Thyroid gland (tissue), 4 donors: ENCODE measurements at regions not wholly inside any gene's neighbourhood (a gene's known extent, or its start where the extent isn't known, plus 50 kb on each side); places are given as distances from the start of the nearest gene placed in this dataset.

Experiments used
- DNase-seq, 2 donors: peaks; one replicate each; pipeline ENCODE4 v3.0.0-alpha.2; 2019
- H3K27ac ChIP-seq, 3 donors: fragments of 200-600 bp; sonication (generic); 1 replicate in 2 of 3; 2 replicates in 1 of 3; pipeline ENCODE4 v1.5.1; 2016 to 2019; ENCODE audit warnings: mild to moderate bottlenecking in 1 of 3, moderate library complexity in 1 of 3
- H3K27me3 ChIP-seq: fragments of 200-600 bp; sonication (generic); one replicate; pipeline ENCODE4 v1.5.1; 2019
- H3K36me3 ChIP-seq, 2 donors: fragments of 200-600 bp; sonication (generic); one replicate each; pipeline ENCODE4 v1.5.1; 2016 to 2019
- H3K4me1 ChIP-seq, 2 donors: fragments of 200-600 bp; sonication (generic); one replicate each; pipeline ENCODE4 v1.5.1; 2017 to 2019
- H3K4me3 ChIP-seq, 3 donors: fragments of 200-600 bp; sonication (generic); replicated peaks in 1 of 3; 1 replicate in 2 of 3; 2 replicates in 1 of 3; pipeline ENCODE4 v1.5.1; 2016; ENCODE audit warnings: mild to moderate bottlenecking in 1 of 3
- H3K9me3 ChIP-seq: fragments of 200-600 bp; sonication (generic); one replicate; pipeline ENCODE4 v1.5.1; 2017
- CTCF ChIP-seq, 6 experiments: fragments of 200-600 bp in 3 of 6; fragments of 450-650 bp in 3 of 6; sonication (generic) in 3 of 6; IDR thresholded peaks; one replicate each; pipeline ENCODE4 v1.5.1; 2016 to 2019; ENCODE audit warnings: antibody characterized with exemption in 6 of 6, mild to moderate bottlenecking in 2 of 6, inconsistent platforms in 1 of 6, moderate library complexity in 1 of 6
- POLR2A ChIP-seq, 2 donors: fragments of 450-650 bp; IDR thresholded peaks; one replicate each; pipeline ENCODE4 v1.6.1; 2017; ENCODE audit warnings: antibody characterized with exemption in 2 of 2, mild to moderate bottlenecking in 2 of 2, moderate library complexity in 1 of 2
- WGBS, 2 donors: methylation state at CpG; one replicate each; pipeline ENCODE4 v1.1.5; 2017; 5-methylcytosine and 5-hydroxymethylcytosine counted together
- intact Hi-C: fragments of 100-400 bp; cut with DNase I; formaldehyde crosslinking; loops from one replicate; pipeline ENCODE4 v1.15.1; 2023

DNA sequence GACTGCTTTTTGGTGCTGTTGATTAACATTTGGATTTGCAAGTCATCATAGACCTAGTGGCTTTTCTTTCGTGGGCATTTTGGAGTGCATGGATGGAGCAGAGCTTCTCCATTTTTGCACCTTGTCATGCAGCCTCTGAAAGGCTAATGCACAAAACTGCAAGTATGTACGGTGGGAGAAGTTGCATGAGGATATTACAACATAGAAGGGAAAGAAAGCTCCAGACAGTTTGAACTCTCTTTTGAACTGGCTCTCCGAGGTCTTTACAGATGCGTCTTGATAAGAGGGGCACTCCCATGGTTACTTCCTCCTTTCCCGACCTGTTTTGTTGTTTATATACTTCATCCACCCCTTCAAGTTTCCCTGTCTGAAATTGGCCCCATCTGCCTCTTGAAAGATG, 147.1 kb upstream of the GBE1 start:
- H3K27me3 ChIP-seq: no peaks in the 10 kb centered on the region
- 75% methylated on average over 5 of the region's 5 CpGs for WGBS, 2 donors
- H3K9me3 ChIP-seq: no peaks in the 10 kb centered on the region
- no peak for DNase-seq
- H3K36me3 ChIP-seq: no peaks in the 10 kb centered on the region
- TF ChIP-seq CTCF (IDR thresholded peaks at IDR 0.05): no peak
- TF ChIP-seq POLR2A (IDR thresholded peaks at IDR 0.05): no peak
- H3K4me3 ChIP-seq: no peak overlapping the region
- no peaks in the 10 kb centered on the region for H3K4me1 ChIP-seq
- intact Hi-C loops: no loop called here
- no peak overlapping the region for H3K27ac ChIP-seq

DNA sequence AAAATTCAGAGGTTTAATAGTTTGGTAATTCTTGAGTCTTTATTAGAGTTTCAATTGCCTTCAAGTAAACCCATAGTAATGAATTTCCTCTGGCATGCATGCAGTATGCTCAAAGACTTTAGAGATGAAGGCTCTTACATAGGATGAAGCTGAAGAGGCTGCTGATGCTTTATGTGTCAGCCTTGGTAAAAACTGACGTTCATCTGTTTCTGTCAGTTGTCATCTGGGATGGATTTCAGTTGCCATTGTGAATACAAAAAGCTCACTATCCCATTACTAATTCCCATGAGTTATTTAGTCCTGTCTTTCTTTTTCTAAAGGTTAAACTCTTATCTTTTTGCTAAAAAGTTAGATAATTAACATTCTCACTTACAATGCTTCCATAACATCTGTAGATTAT, 136.9 kb upstream of the GBE1 start:
- no peak for DNase-seq
- WGBS, 2 donors: 74 to 84% methylated on average over 1 of the region's 1 CpG

GRCh38 chr3:81894598-81894997, 133.2 kb upstream of the GBE1 start:
- intact Hi-C loops: no loop called here
- Histone ChIP-seq H3K36me3 (no peaks in the 10 kb centered on the region), H3K4me3 (no peak overlapping the region), H3K4me1 (no peaks in the 10 kb centered on the region), H3K27me3 (no peaks in the 10 kb centered on the region), H3K27ac (no peak overlapping the region), H3K9me3 (no peaks in the 10 kb centered on the region)
- WGBS, 2 donors: 75 to 76% methylated on average over 4 of the region's 4 CpGs
- TF ChIP-seq CTCF (IDR thresholded peaks at IDR 0.05) (no peak), POLR2A (IDR thresholded peaks at IDR 0.05) (no peak)
- no peak for DNase-seq

More for the DNA sequence above, 136.9 kb upstream of the GBE1 start:
- no peak for TF ChIP-seq CTCF (IDR thresholded peaks at IDR 0.05)
- no peak for TF ChIP-seq POLR2A (IDR thresholded peaks at IDR 0.05)
- Histone ChIP-seq H3K9me3 (no peaks in the 10 kb centered on the region), H3K4me3 (no peak overlapping the region), H3K27ac (no peak overlapping the region), H3K36me3 (no peaks in the 10 kb centered on the region), H3K27me3 (no peaks in the 10 kb centered on the region), H3K4me1 (no peaks in the 10 kb centered on the region)
- intact Hi-C loops: no loop called here

DNA sequence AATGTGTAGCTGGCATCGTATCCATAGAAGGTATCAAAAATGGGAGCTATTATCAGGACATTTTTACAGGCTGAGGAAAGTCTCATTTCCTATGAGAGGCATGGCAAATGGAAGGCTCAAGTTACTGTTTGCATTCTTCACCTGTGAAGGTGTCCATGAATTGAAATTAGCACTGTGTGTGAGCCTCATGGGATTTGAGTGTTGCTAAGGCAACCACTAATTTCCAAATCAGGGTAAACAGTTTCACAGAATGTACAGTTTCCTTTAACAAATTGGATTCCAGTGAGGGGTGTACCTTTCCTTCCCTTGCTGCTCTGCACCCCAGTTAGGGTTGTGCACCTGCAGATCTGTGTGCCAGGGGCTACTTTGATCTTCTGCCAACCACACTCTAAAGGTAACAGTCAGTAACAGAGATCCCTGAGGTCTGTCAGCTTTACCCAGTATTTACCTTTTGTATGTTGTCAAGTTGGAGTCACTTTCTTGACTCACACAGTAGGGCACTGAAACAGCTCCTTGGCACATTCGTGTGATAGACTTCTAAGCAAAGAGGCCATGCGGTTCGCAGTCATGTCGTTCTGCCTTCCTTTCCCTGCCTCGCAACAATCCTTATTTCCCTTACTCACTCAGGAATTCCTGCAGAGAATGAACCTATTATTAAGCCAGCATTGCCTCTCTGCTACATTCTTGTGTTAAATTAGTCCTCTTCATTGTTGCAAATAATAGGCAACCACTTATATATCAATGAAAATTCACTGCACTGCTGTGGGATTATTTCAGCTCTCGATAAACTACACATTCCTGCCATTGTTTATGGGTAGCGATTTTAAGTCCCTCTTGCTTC, 129.8 kb upstream of the GBE1 start:
- Histone ChIP-seq H3K27me3 (no peaks in the 10 kb centered on the region), H3K9me3 (no peaks in the 10 kb centered on the region), H3K4me3 (no peak overlapping the region), H3K4me1 (no peaks in the 10 kb centered on the region), H3K36me3 (no peaks in the 10 kb centered on the region), H3K27ac (no peak overlapping the region)
- no peak for DNase-seq
- 77 to 78% methylated on average over 8 of the region's 8 CpGs for WGBS, 2 donors
- intact Hi-C loops: no loop called here
- TF ChIP-seq CTCF (IDR thresholded peaks at IDR 0.05) (no peak), POLR2A (IDR thresholded peaks at IDR 0.05) (no peak)

DNA sequence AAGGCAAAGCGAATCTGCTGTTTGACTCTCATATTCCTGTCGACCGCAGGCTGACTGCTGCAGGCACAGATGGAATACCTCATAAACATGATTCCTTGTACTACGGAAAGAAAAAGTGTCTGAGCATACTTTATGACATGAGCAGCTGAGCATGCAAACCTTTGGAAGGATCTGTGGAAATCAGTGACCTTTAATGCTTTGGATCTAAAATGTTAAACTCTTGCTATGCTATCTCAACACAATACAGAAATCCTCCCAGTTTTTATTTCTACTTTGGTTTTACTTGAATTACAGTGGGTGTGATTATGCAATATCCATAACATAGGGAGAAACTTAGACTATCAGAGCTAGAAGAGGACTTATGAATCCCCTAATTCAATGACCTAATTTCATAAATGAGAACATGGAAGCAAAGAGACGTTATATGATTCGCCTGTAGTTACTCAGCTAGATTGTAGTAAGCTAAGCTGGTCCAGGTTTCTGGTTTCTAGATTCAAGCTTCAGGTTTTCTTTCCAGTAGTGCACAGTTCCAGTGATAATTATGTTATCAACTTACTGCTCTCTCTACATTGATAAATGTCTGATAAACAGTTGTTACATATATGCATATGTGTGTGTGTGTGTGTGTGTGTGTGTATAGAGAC, 127.6 kb upstream of the GBE1 start:
- Histone ChIP-seq H3K36me3 (no peaks in the 10 kb centered on the region), H3K27ac (no peak overlapping the region), H3K9me3 (no peaks in the 10 kb centered on the region), H3K4me1 (no peaks in the 10 kb centered on the region), H3K27me3 (no peaks in the 10 kb centered on the region), H3K4me3 (no peak overlapping the region)
- intact Hi-C loops: no loop called here
- 86 to 88% methylated on average over 6 of the region's 6 CpGs for WGBS, 2 donors
- no peak for TF ChIP-seq POLR2A (IDR thresholded peaks at IDR 0.05)
- TF ChIP-seq CTCF (IDR thresholded peaks at IDR 0.05): no peak
- no peak for DNase-seq
